GM23248 (cell line): ENCODE measurements at regions not wholly inside any gene's neighbourhood (a gene's known extent, or its start where the extent isn't known, plus 50 kb on each side); places are given as distances from the start of the nearest gene placed in this dataset.

ENCODE experiments used
- EZH2 ChIP-seq: fragments of 200-600 bp; sonication (generic); IDR thresholded peaks from 2 replicates; pipeline ENCODE4 v1.6.1; 2018; ENCODE audit warnings: antibody characterized with exemption, mild to moderate bottlenecking; ENCODE audit not compliant: insufficient read depth, poor library complexity, severe bottlenecking
- EZH2phosphoT487 ChIP-seq: fragments of 200-600 bp; sonication (generic); IDR thresholded peaks from 2 replicates; pipeline ENCODE4 v1.6.1; 2018; ENCODE audit warnings: antibody characterized with exemption, moderate library complexity, mild to moderate bottlenecking, low read depth; ENCODE audit not compliant: insufficient read depth

- TF ChIP-seq EZH2 = no peak
- TF ChIP-seq EZH2phosphoT487 = no peak
Measured at GRCh38 chr6:123715006-123715863, 78.5 kb upstream of the TRDN start.
